ENCODE measurements at regions not wholly inside any gene's neighbourhood (a gene's known extent, or its start where the extent isn't known, plus 50 kb on each side); places are given as distances from the start of the nearest gene placed in this dataset.

GRCh38 chr12:91918431-91918830 is 227.2 kb downstream of the BTG1 start:
- TF ChIP-seq MAX (IDR thresholded peaks at IDR 0.05; ENCODE audit: low read depth, low read length), result no peak
- no peak for TF ChIP-seq CTCF (IDR thresholded peaks at IDR 0.05; ENCODE audit: low read depth, low read length)
- no peak for TF ChIP-seq POLR2A (IDR thresholded peaks at IDR 0.05; ENCODE audit: extremely low read depth, insufficient read length)
- TF ChIP-seq MYC (IDR thresholded peaks at IDR 0.05; ENCODE audit: low read depth, low read length), result no peak
